ENCODE measurements at regions not wholly inside any gene's neighbourhood (a gene's known extent, or its start where the extent isn't known, plus 50 kb on each side); places are given as distances from the start of the nearest gene placed in this dataset.

- no peaks in the 10 kb centered on the region for H3K4me1 ChIP-seq (ENCODE audit: control insufficient read depth, low read length)
- no peaks in the 10 kb centered on the region for H3K27me3 ChIP-seq (ENCODE audit: control insufficient read depth, low read length)
- H3K9me3 ChIP-seq (ENCODE audit: control insufficient read depth, insufficient read depth, low read length): no peaks in the 10 kb centered on the region
- H4K20me1 ChIP-seq (ENCODE audit: control insufficient read depth, insufficient read depth, low read depth, low read length): no peaks in the 10 kb centered on the region
- H3K9me2 ChIP-seq (replicated peaks; ENCODE audit: control insufficient read depth, low read length): no peaks in the 10 kb centered on the region
- no peaks in the 10 kb centered on the region for H3K79me2 ChIP-seq (ENCODE audit: control insufficient read depth, low read length)
- H3K36me3 ChIP-seq (ENCODE audit: control insufficient read depth, low read length): no peaks in the 10 kb centered on the region
- no peaks in the 10 kb centered on the region for H3F3A ChIP-seq (ENCODE audit: control insufficient read depth, insufficient read depth)
- no peak overlapping the region for H3K27ac ChIP-seq (ENCODE audit: low read depth, low read length)
- TF ChIP-seq CTCF (IDR thresholded peaks at IDR 0.05; ENCODE audit: low read depth, low read length, poor library complexity, severe bottlenecking) (no peak), EZH2phosphoT487 (IDR thresholded peaks at IDR 0.05; ENCODE audit: borderline replicate concordance, low read length) (no peak)
- H3K4me3 ChIP-seq (ENCODE audit: low read length): no peak overlapping the region
- no peak overlapping the region for H3K4me2 ChIP-seq (ENCODE audit: low read length)
These were observed 82.8 kb upstream of the PPP2R2D start for GRCh38 chr10:131817866-131818509.

GRCh38 chr10:131818510-131819234, 82.1 kb upstream of the PPP2R2D start:
- Histone ChIP-seq H3K36me3 (ENCODE audit: control insufficient read depth, low read length) (no peaks in the 10 kb centered on the region), H3K9me2 (replicated peaks; ENCODE audit: control insufficient read depth, low read length) (no peaks in the 10 kb centered on the region), H3K4me3 (ENCODE audit: low read length) (no peak overlapping the region), H3F3A (ENCODE audit: control insufficient read depth, insufficient read depth) (no peaks in the 10 kb centered on the region), H4K20me1 (ENCODE audit: control insufficient read depth, insufficient read depth, low read depth, low read length) (no peaks in the 10 kb centered on the region), H3K4me1 (ENCODE audit: control insufficient read depth, low read length) (no peaks in the 10 kb centered on the region), H3K79me2 (ENCODE audit: control insufficient read depth, low read length) (no peaks in the 10 kb centered on the region), H3K9me3 (ENCODE audit: control insufficient read depth, insufficient read depth, low read length) (no peaks in the 10 kb centered on the region), H3K27ac (ENCODE audit: low read depth, low read length) (no peak overlapping the region), H3K4me2 (ENCODE audit: low read length) (no peak overlapping the region), H3K27me3 (ENCODE audit: control insufficient read depth, low read length) (no peaks in the 10 kb centered on the region)
- no peak for TF ChIP-seq CTCF (IDR thresholded peaks at IDR 0.05; ENCODE audit: low read depth, low read length, poor library complexity, severe bottlenecking)

- TF ChIP-seq CTCF (IDR thresholded peaks at IDR 0.05; ENCODE audit: low read depth, low read length, poor library complexity, severe bottlenecking): no peak
- TF ChIP-seq EZH2phosphoT487 (IDR thresholded peaks at IDR 0.05; ENCODE audit: borderline replicate concordance, low read length): no peak
- Histone ChIP-seq H3K9me3 (ENCODE audit: control insufficient read depth, insufficient read depth, low read length) (no peaks in the 10 kb centered on the region), H3K36me3 (ENCODE audit: control insufficient read depth, low read length) (no peaks in the 10 kb centered on the region), H3K79me2 (ENCODE audit: control insufficient read depth, low read length) (no peaks in the 10 kb centered on the region), H3K9me2 (replicated peaks; ENCODE audit: control insufficient read depth, low read length) (no peaks in the 10 kb centered on the region), H3K27me3 (ENCODE audit: control insufficient read depth, low read length) (no peaks in the 10 kb centered on the region), H3K4me3 (ENCODE audit: low read length) (no peak overlapping the region), H3K27ac (ENCODE audit: low read depth, low read length) (no peak overlapping the region), H3K4me1 (ENCODE audit: control insufficient read depth, low read length) (no peaks in the 10 kb centered on the region), H3K4me2 (ENCODE audit: low read length) (no peak overlapping the region), H3F3A (ENCODE audit: control insufficient read depth, insufficient read depth) (no peaks in the 10 kb centered on the region), H4K20me1 (ENCODE audit: control insufficient read depth, insufficient read depth, low read depth, low read length) (no peaks in the 10 kb centered on the region)
These were observed 81.4 kb upstream of the PPP2R2D start for GRCh38 chr10:131819241-131820072.

All from DOHH2 (cell line).